ENCODE measurements at regions not wholly inside any gene's neighbourhood (a gene's known extent, or its start where the extent isn't known, plus 50 kb on each side); places are given as distances from the start of the nearest gene placed in this dataset.

- ATAC-seq, result no peak
- intact Hi-C loops (cut with DNase I), result no loop called here
- DNase-seq (ENCODE audit: missing footprints), result no peak
Measured at GRCh38 chr15:66832664-66833063, 130.6 kb downstream of the SMAD6 start.

GRCh38 chr15:66833371-66833770 lies 131.3 kb downstream of the SMAD6 start:
- DNase-seq (ENCODE audit: missing footprints) (no peak), ATAC-seq (no peak)

GRCh38 chr15:66833803-66834202 lies 131.8 kb downstream of the SMAD6 start:
- DNase-seq (ENCODE audit: missing footprints) (no peak), ATAC-seq (no peak)
- intact Hi-C loops (cut with DNase I), result no loop called here

More at GRCh38 chr15:66833371-66833770, 131.3 kb downstream of the SMAD6 start:
- intact Hi-C loops (cut with DNase I), result no loop called here

- no peak for DNase-seq (ENCODE audit: missing footprints)
- intact Hi-C loops (cut with DNase I), result no loop called here
- ATAC-seq, result peak; percentile 76
Measured at GRCh38 chr15:66834881-66835878, 133.1 kb downstream of the SMAD6 start.

GRCh38 chr15:66836231-66837030 lies 134.4 kb downstream of the SMAD6 start:
- ATAC-seq (no peak), DNase-seq (ENCODE audit: missing footprints) (no peak)
- intact Hi-C loops (cut with DNase I), result no loop called here

GRCh38 chr15:66838202-66838601 lies 136.2 kb downstream of the SMAD6 start:
- intact Hi-C loops (cut with DNase I), result no loop called here
- ATAC-seq (no peak), DNase-seq (ENCODE audit: missing footprints) (no peak)

GRCh38 chr15:66838671-66839239 lies 136.7 kb downstream of the SMAD6 start:
- DNase-seq (ENCODE audit: missing footprints) (no peak), ATAC-seq (no peak)
- intact Hi-C loops (cut with DNase I), result no loop called here

GRCh38 chr15:66839506-66840112 lies 137.6 kb downstream of the SMAD6 start:
- intact Hi-C loops (cut with DNase I), result no loop called here
- no peak for DNase-seq (ENCODE audit: missing footprints)
- no peak for ATAC-seq

- intact Hi-C loops (cut with DNase I), result no loop called here
- no peak for DNase-seq (ENCODE audit: missing footprints)
- no peak for ATAC-seq
Measured at GRCh38 chr15:66840615-66841390, 138.8 kb downstream of the SMAD6 start.

GRCh38 chr15:66841953-66842681 lies 140.1 kb downstream of the SMAD6 start:
- DNase-seq (ENCODE audit: missing footprints) (peak; percentile 91), ATAC-seq (peak; percentile 93)
- intact Hi-C loops (cut with DNase I), result no loop called here

- peak; percentile 56 for ATAC-seq
Measured at GRCh38 chr15:66842710-66843441, 140.8 kb downstream of the SMAD6 start.

GRCh38 chr15:66843581-66843980 lies 141.5 kb downstream of the SMAD6 start:
- ATAC-seq (no peak), DNase-seq (ENCODE audit: missing footprints) (no peak)
- intact Hi-C loops (cut with DNase I), result no loop called here

More at GRCh38 chr15:66842710-66843441, 140.8 kb downstream of the SMAD6 start:
- DNase-seq (ENCODE audit: missing footprints), result peak; percentile 87
- intact Hi-C loops (cut with DNase I), result no loop called here

- intact Hi-C loops (cut with DNase I), result no loop called here
Measured at GRCh38 chr15:66844041-66844746, 142.2 kb downstream of the SMAD6 start.

GRCh38 chr15:66844747-66845145 lies 142.7 kb downstream of the SMAD6 start:
- no peak for DNase-seq (ENCODE audit: missing footprints)
- no peak for ATAC-seq
- intact Hi-C loops (cut with DNase I), result no loop called here

More at GRCh38 chr15:66844041-66844746, 142.2 kb downstream of the SMAD6 start:
- ATAC-seq (no peak), DNase-seq (ENCODE audit: missing footprints) (no peak)

GRCh38 chr15:66845266-66845785 lies 143.3 kb downstream of the SMAD6 start:
- ATAC-seq (no peak), DNase-seq (ENCODE audit: missing footprints) (no peak)
- intact Hi-C loops (cut with DNase I), result no loop called here

- ATAC-seq, result no peak
- DNase-seq (ENCODE audit: missing footprints), result no peak
- intact Hi-C loops (cut with DNase I), result no loop called here
Measured at GRCh38 chr15:66846031-66846430, 144.0 kb downstream of the SMAD6 start.
